ENCODE measurements at regions not wholly inside any gene's neighbourhood (a gene's known extent, or its start where the extent isn't known, plus 50 kb on each side); places are given as distances from the start of the nearest gene placed in this dataset.

DNA sequence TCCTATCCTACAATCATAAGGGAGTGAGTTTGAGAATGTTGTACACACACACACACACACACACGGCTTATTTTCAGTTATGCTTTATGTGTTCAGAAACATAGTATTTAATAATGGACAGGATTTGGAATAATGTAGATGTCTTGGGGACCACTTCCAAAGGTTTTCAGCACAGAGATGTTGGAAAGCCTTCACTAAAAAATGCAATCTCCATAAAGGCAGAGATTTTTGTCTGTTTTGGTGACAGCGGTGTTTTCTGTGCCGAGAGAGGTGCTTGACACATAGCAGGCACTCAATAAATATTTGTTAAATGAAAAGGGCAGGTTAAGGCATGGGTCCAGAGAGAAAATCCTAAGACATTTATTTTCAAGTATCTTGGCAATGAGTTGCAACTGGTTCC, 428.2 kb upstream of the RGMA start:
- in situ Hi-C loops (cut with MboI; ENCODE audit: low sequenced_read_pairs) (no loop called here), dilution Hi-C loops (cut with HindIII; ENCODE audit: low sequenced_read_pairs, unreplicated experiment) (no loop called here), intact Hi-C loops (cut with micrococcal nuclease) (no loop called here)
- Histone ChIP-seq H3K4me3 (ENCODE audit: insufficient read depth, low read depth, low read length) (no peak overlapping the region), H3K14ac (replicated peaks; ENCODE audit: low read depth, low read length) (no peak overlapping the region), H3K18ac (ENCODE audit: low read depth, low read length) (no peak overlapping the region), H3K9me1 (ENCODE audit: insufficient read depth, low read length) (no peaks in the 10 kb centered on the region), H3K23ac (ENCODE audit: low read depth, low read length) (no peak overlapping the region), H3K56ac (ENCODE audit: extremely low read depth, insufficient read depth, low read length) (no peak overlapping the region), H2AFZ (replicated peaks; ENCODE audit: low read length, poor library complexity) (no peak overlapping the region), H2BK20ac (ENCODE audit: low read depth, low read length) (no peak overlapping the region), H2BK120ac (ENCODE audit: low read depth, low read length) (no peak overlapping the region), H4K5ac (ENCODE audit: low read depth, low read length) (no peak overlapping the region), H3K27ac (ENCODE audit: insufficient read depth, low read length) (no peak overlapping the region), H3K79me1 (ENCODE audit: low read depth in 1 of 2, low read length in 2 of 2) (no peaks in the 10 kb centered on the region), H2AK5ac (ENCODE audit: low read depth, low read length) (no peak overlapping the region), H3K27me3 (ENCODE audit: control insufficient read depth, insufficient read depth, low read length) (no peaks in the 10 kb centered on the region), H3K4ac (ENCODE audit: low read depth, low read length) (no peak overlapping the region), H2AK9ac (replicated peaks; ENCODE audit: low read depth, low read length, poor library complexity) (no peak overlapping the region), H3K9me3 (ENCODE audit: control insufficient read depth, insufficient read depth, low read length) (peaks cover 4% of the 10 kb centered on the region; the same call in 1 of the 2 replicates), H3K4me1 (ENCODE audit: control insufficient read depth, insufficient read depth, low read length) (no peaks in the 10 kb centered on the region), H4K8ac (ENCODE audit: low read depth in 2 of 2, low read length in 2 of 2) (no peak overlapping the region), H4K91ac (ENCODE audit: insufficient read depth, low read depth, low read length) (no peak overlapping the region), H2BK5ac (ENCODE audit: low read depth, low read length, poor library complexity, severe bottlenecking) (no peak overlapping the region), H3K9ac (ENCODE audit: low read depth, low read length) (no peak overlapping the region), H3K36me3 (ENCODE audit: control insufficient read depth, insufficient read depth, low read length) (no peaks in the 10 kb centered on the region), H3K4me2 (ENCODE audit: low read depth, low read length) (no peak overlapping the region), H4K20me1 (ENCODE audit: insufficient read depth, low read length) (no peaks in the 10 kb centered on the region), H2BK15ac (ENCODE audit: low read depth, low read length) (no peak overlapping the region)
- CTCF ChIA-PET = no interaction called here
- no TSS peak for BruUV-seq (replicated peaks)
- WGBS, 2 experiments (ENCODE audit: extremely low coverage in 2 of 2, insufficient read length in 1 of 2) = no CpG with 5 or more reads among the region's 3 CpGs
- ATAC-seq (ENCODE audit: low read depth) (no peak), DNase-seq (no peak)
- TF ChIP-seq FOS (IDR thresholded peaks at IDR 0.05; ENCODE audit: low read depth, low read length) (no peak), CEBPB (IDR thresholded peaks at IDR 0.05; ENCODE audit: low read depth, low read length) (no peak), RAD21 (IDR thresholded peaks at IDR 0.05; ENCODE audit: low read length) (no peak), MAZ (IDR thresholded peaks at IDR 0.05; ENCODE audit: borderline replicate concordance, low read depth, low read length) (no peak), MXI1 (IDR thresholded peaks at IDR 0.05; ENCODE audit: borderline replicate concordance, low read depth, low read length) (no peak), BHLHE40 (IDR thresholded peaks at IDR 0.05; ENCODE audit: low read depth, low read length) (no peak), NFE2L2 (IDR thresholded peaks at IDR 0.05; ENCODE audit: low read depth, low read length) (no peak), CHD1 (IDR thresholded peaks at IDR 0.05; ENCODE audit: low read depth, low read length) (no peak), MAFK (IDR thresholded peaks at IDR 0.05; ENCODE audit: low read depth, low read length) (no peak), RCOR1 (IDR thresholded peaks at IDR 0.05; ENCODE audit: insufficient replicate concordance, low read length) (no peak), POLR2A (IDR thresholded peaks at IDR 0.05; ENCODE audit: low read depth, low read length) (no peak), RFX5 (IDR thresholded peaks at IDR 0.05; ENCODE audit: low read depth, low read length) (no peak)
- TF ChIP-seq, protein P1, sequence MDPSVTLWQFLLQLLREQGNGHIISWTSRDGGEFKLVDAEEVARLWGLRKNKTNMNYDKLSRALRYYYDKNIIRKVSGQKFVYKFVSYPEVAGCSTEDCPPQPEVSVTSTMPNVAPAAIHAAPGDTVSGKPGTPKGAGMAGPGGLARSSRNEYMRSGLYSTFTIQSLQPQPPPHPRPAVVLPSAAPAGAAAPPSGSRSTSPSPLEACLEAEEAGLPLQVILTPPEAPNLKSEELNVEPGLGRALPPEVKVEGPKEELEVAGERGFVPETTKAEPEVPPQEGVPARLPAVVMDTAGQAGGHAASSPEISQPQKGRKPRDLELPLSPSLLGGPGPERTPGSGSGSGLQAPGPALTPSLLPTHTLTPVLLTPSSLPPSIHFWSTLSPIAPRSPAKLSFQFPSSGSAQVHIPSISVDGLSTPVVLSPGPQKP (IDR thresholded peaks at IDR 0.05; ENCODE audit: borderline replicate concordance, low read depth, low read length) = no peak
- TF ChIP-seq, protein P2, sequence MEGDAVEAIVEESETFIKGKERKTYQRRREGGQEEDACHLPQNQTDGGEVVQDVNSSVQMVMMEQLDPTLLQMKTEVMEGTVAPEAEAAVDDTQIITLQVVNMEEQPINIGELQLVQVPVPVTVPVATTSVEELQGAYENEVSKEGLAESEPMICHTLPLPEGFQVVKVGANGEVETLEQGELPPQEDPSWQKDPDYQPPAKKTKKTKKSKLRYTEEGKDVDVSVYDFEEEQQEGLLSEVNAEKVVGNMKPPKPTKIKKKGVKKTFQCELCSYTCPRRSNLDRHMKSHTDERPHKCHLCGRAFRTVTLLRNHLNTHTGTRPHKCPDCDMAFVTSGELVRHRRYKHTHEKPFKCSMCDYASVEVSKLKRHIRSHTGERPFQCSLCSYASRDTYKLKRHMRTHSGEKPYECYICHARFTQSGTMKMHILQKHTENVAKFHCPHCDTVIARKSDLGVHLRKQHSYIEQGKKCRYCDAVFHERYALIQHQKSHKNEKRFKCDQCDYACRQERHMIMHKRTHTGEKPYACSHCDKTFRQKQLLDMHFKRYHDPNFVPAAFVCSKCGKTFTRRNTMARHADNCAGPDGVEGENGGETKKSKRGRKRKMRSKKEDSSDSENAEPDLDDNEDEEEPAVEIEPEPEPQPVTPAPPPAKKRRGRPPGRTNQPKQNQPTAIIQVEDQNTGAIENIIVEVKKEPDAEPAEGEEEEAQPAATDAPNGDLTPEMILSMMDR (conservative IDR thresholded peaks at IDR 0.05; ENCODE audit: low read depth, low read length) = no peak
- POLR2A ChIA-PET (ENCODE audit: unreplicated experiment) = no interaction called here
